ENCODE measurements at regions not wholly inside any gene's neighbourhood (a gene's known extent, or its start where the extent isn't known, plus 50 kb on each side); places are given as distances from the start of the nearest gene placed in this dataset.

DNA sequence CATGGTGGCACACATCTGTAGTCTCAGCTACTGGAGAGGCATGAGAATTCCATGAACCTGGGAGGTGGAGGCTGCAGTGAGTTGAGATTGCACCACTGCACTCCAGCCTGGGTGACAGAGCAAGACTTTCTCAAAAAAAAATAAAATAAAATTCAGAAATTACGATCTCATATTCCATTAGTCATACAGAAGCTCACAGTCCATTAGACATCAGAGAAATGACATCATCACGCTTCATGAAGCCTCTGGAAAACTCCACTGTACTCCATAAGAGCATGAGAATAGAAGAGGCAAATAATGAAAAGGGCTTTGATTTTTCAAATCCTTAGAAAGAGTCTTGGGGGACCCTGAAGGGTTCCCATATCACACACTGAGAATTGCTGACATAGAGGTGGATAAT, 145.0 kb upstream of the MITF start:
- TF ChIP-seq, protein P1, sequence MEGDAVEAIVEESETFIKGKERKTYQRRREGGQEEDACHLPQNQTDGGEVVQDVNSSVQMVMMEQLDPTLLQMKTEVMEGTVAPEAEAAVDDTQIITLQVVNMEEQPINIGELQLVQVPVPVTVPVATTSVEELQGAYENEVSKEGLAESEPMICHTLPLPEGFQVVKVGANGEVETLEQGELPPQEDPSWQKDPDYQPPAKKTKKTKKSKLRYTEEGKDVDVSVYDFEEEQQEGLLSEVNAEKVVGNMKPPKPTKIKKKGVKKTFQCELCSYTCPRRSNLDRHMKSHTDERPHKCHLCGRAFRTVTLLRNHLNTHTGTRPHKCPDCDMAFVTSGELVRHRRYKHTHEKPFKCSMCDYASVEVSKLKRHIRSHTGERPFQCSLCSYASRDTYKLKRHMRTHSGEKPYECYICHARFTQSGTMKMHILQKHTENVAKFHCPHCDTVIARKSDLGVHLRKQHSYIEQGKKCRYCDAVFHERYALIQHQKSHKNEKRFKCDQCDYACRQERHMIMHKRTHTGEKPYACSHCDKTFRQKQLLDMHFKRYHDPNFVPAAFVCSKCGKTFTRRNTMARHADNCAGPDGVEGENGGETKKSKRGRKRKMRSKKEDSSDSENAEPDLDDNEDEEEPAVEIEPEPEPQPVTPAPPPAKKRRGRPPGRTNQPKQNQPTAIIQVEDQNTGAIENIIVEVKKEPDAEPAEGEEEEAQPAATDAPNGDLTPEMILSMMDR (IDR thresholded peaks at IDR 0.05; ENCODE audit: low read depth, low read length): no peak
- TF ChIP-seq EZH2phosphoT487 (IDR thresholded peaks at IDR 0.05; ENCODE audit: low read depth): no peak

All from OCI-LY3 (cell line).